ENCODE measurements at regions not wholly inside any gene's neighbourhood (a gene's known extent, or its start where the extent isn't known, plus 50 kb on each side); places are given as distances from the start of the nearest gene placed in this dataset.

DNA sequence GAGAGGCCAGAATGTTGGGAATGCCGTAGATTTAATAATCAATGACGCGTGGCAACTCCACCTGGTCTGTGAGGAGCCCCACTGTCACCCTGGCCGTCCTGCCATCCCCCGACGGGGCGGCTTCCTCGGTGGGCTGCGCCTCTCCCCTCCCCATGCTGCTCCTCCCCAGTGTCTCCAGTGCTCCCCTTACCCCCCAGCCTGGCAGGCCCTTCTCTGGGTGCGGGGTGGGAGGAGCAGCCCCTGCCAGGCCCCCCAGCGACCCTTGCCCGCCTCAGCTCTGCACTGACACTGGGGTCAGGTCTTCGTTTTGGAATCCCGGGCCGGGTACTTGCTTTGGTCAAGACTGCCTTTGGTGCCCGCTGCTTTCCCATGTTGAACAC, 82.3 kb upstream of the FRMD1 start:
- TF ChIP-seq TARDBP (IDR thresholded peaks at IDR 0.05) (no peak), BHLHE40 (IDR thresholded peaks at IDR 0.05; ENCODE audit: borderline replicate concordance) (no peak), HDGF (IDR thresholded peaks at IDR 0.05; ENCODE audit: borderline replicate concordance) (no peak)
